KMS-11 (cell line): ENCODE measurements at regions not wholly inside any gene's neighbourhood (a gene's known extent, or its start where the extent isn't known, plus 50 kb on each side); places are given as distances from the start of the nearest gene placed in this dataset.

Source experiments
- H2AFZ ChIP-seq: fragments of 200-600 bp; sonication (generic); 2 replicates; pipeline ENCODE4 v1.6.1; 2016; ENCODE audit warnings: antibody characterized with exemption, mixed run types, low read depth
- H3K27ac ChIP-seq: fragments of 200-600 bp; sonication (generic); 2 replicates; pipeline ENCODE4 v1.6.1; 2016; ENCODE audit warnings: mild to moderate bottlenecking, mixed run types
- H3K27me3 ChIP-seq: fragments of 200-600 bp; sonication (generic); 2 replicates; pipeline ENCODE4 v1.6.1; 2017; ENCODE audit warnings: mild to moderate bottlenecking, low read depth, mixed run types, moderate library complexity; ENCODE audit not compliant: insufficient read depth
- H3K36me3 ChIP-seq: fragments of 200-600 bp; sonication (generic); 2 replicates; pipeline ENCODE4 v1.6.1; 2017; ENCODE audit warnings: mild to moderate bottlenecking, mixed run types; ENCODE audit not compliant: insufficient read depth
- H3K4me1 ChIP-seq: fragments of 200-600 bp; sonication (generic); 2 replicates; pipeline ENCODE4 v1.6.1; 2016; ENCODE audit warnings: mild to moderate bottlenecking, low read depth, mixed run types; ENCODE audit not compliant: poor library complexity, severe bottlenecking
- H3K4me2 ChIP-seq: fragments of 200-600 bp; sonication (generic); 2 replicates; pipeline ENCODE4 v1.7.0; 2016; ENCODE audit warnings: mild to moderate bottlenecking, mixed run types
- H3K4me3 ChIP-seq: fragments of 200-600 bp; sonication (generic); IDR thresholded peaks from 2 replicates; pipeline ENCODE4 v1.6.1; 2017; ENCODE audit warnings: low read depth, low read length, mixed read lengths; ENCODE audit not compliant: insufficient read depth
- H3K79me2 ChIP-seq: fragments of 200-600 bp; sonication (generic); 2 replicates; pipeline ENCODE4 v1.6.1; 2016; ENCODE audit warnings: low read depth, mixed run types; ENCODE audit not compliant: insufficient read depth
- H3K9ac ChIP-seq: fragments of 200-600 bp; sonication (generic); 2 replicates; pipeline ENCODE4 v1.6.1; 2016; ENCODE audit warnings: mild to moderate bottlenecking, mixed run types
- H4K20me1 ChIP-seq: fragments of 200-600 bp; sonication (generic); 2 replicates; pipeline ENCODE4 v1.6.1; 2016; ENCODE audit warnings: mild to moderate bottlenecking, mixed run types; ENCODE audit not compliant: insufficient read depth
- CTCF ChIP-seq: fragments of 200-600 bp; sonication (generic); conservative IDR thresholded peaks from 2 replicates; pipeline ENCODE4 v1.6.1; 2017; ENCODE audit warnings: low read depth, mild to moderate bottlenecking, antibody characterized with exemption, low read length, moderate library complexity, mixed read lengths

- Histone ChIP-seq H3K4me1 (no peaks in the 10 kb centered on the region), H3K9ac (no peak overlapping the region), H2AFZ (no peak overlapping the region), H3K27ac (no peak overlapping the region), H3K4me2 (no peak overlapping the region), H3K79me2 (no peaks in the 10 kb centered on the region), H3K27me3 (no peaks in the 10 kb centered on the region), H3K4me3 (no peak overlapping the region), H4K20me1 (no peaks in the 10 kb centered on the region), H3K36me3 (no peaks in the 10 kb centered on the region)
- no peak for TF ChIP-seq CTCF
Observed at GRCh38 chr2:88320076-88320773, 132.3 kb downstream of the FOXI3 start.

GRCh38 chr2:88318956-88319330 is 133.6 kb downstream of the FOXI3 start:
- Histone ChIP-seq H3K4me2 (no peak overlapping the region), H3K79me2 (no peaks in the 10 kb centered on the region), H3K27me3 (no peaks in the 10 kb centered on the region), H4K20me1 (no peaks in the 10 kb centered on the region), H3K4me1 (no peaks in the 10 kb centered on the region), H2AFZ (no peak overlapping the region), H3K4me3 (no peak overlapping the region), H3K9ac (no peak overlapping the region), H3K27ac (no peak overlapping the region), H3K36me3 (no peaks in the 10 kb centered on the region)
- no peak for TF ChIP-seq CTCF

GRCh38 chr2:88318071-88318955 is 134.2 kb downstream of the FOXI3 start:
- Histone ChIP-seq H3K4me1 (no peaks in the 10 kb centered on the region), H3K36me3 (no peaks in the 10 kb centered on the region), H2AFZ (no peak overlapping the region), H3K27ac (no peak overlapping the region), H4K20me1 (no peaks in the 10 kb centered on the region), H3K9ac (no peak overlapping the region), H3K27me3 (no peaks in the 10 kb centered on the region), H3K4me3 (no peak overlapping the region), H3K4me2 (no peak overlapping the region), H3K79me2 (no peaks in the 10 kb centered on the region)
- TF ChIP-seq CTCF, result no peak

GRCh38 chr2:88310787-88311186 is 140.6 kb downstream of the THNSL2 start:
- TF ChIP-seq CTCF, result no peak
- Histone ChIP-seq H3K9ac (no peak overlapping the region), H3K79me2 (no peaks in the 10 kb centered on the region), H3K27ac (no peak overlapping the region), H4K20me1 (no peaks in the 10 kb centered on the region), H3K4me2 (no peak overlapping the region), H3K4me1 (no peaks in the 10 kb centered on the region), H2AFZ (no peak overlapping the region), H3K27me3 (no peaks in the 10 kb centered on the region), H3K36me3 (no peaks in the 10 kb centered on the region), H3K4me3 (no peak overlapping the region)
